ENCODE measurements at regions not wholly inside any gene's neighbourhood (a gene's known extent, or its start where the extent isn't known, plus 50 kb on each side); places are given as distances from the start of the nearest gene placed in this dataset.
A peak's percentile ranks its signal among the peaks of the same experiment; 100 is the strongest.

- peaks cover 0 to 1% (median 0%) of the 10 kb centered on the region in 3 donors for H3K27me3 Mint-ChIP-seq
- peaks cover 0 to 6% (median 0%) of the 10 kb centered on the region in 3 donors for H3K4me1 Mint-ChIP-seq
These were observed 55.5 kb upstream of the SLC8A1 start for GRCh38 chr2:40507432-40507831.

GRCh38 chr2:40510304-40510703 is 58.4 kb upstream of the SLC8A1 start:
- no peaks in the 10 kb centered on the region for H3K36me3 Mint-ChIP-seq
- no peak for DNase-seq
- peaks cover 0 to 5% (median 0%) of the 10 kb centered on the region in 3 donors for H3K27me3 Mint-ChIP-seq
- H3K9me3 Mint-ChIP-seq, result no peaks in the 10 kb centered on the region
- peaks cover 0 to 6% (median 0%) of the 10 kb centered on the region in 3 donors for H3K4me1 Mint-ChIP-seq
- no peak overlapping the region for H3K27ac Mint-ChIP-seq
- no peak for ATAC-seq (ENCODE audit: low read depth in 2 of 2)
- no peak overlapping the region for H3K4me3 Mint-ChIP-seq

More at GRCh38 chr2:40507432-40507831, 55.5 kb upstream of the SLC8A1 start:
- Mint-ChIP-seq H3K4me3 (peak overlapping the region in 1 of 8 donors; percentile 22), H3K27ac (no peak overlapping the region), H3K9me3 (no peaks in the 10 kb centered on the region), H3K36me3 (no peaks in the 10 kb centered on the region)
- DNase-seq (no peak), ATAC-seq (ENCODE audit: low read depth in 2 of 2) (peak; percentile 23 to 49)

- no peak for DNase-seq
- Mint-ChIP-seq H3K4me1 (peaks cover 0 to 6% (median 0%) of the 10 kb centered on the region in 3 donors), H3K4me3 (no peak overlapping the region), H3K27ac (no peak overlapping the region), H3K27me3 (peaks cover 0 to 5% (median 0%) of the 10 kb centered on the region in 3 donors), H3K9me3 (no peaks in the 10 kb centered on the region), H3K36me3 (no peaks in the 10 kb centered on the region)
- no peak for ATAC-seq (ENCODE audit: low read depth in 2 of 2)
These were observed 59.8 kb upstream of the SLC8A1 start for GRCh38 chr2:40511661-40512213.

GRCh38 chr2:40512256-40512655 is 60.4 kb upstream of the SLC8A1 start:
- ATAC-seq (ENCODE audit: low read depth in 2 of 2) (no peak), DNase-seq (no peak)
- no peaks in the 10 kb centered on the region for H3K36me3 Mint-ChIP-seq
- H3K4me1 Mint-ChIP-seq, result peaks cover 0 to 4% (median 0%) of the 10 kb centered on the region in 3 donors
- no peak overlapping the region for H3K4me3 Mint-ChIP-seq
- H3K27me3 Mint-ChIP-seq, result peaks cover 0 to 5% (median 0%) of the 10 kb centered on the region in 3 donors
- H3K27ac Mint-ChIP-seq, result no peak overlapping the region
- H3K9me3 Mint-ChIP-seq, result no peaks in the 10 kb centered on the region

GRCh38 chr2:40513201-40513600 is 61.3 kb upstream of the SLC8A1 start:
- no peaks in the 10 kb centered on the region for H3K9me3 Mint-ChIP-seq
- no peak for DNase-seq
- no peak for ATAC-seq (ENCODE audit: low read depth in 2 of 2)
- no peak overlapping the region for H3K4me3 Mint-ChIP-seq
- H3K27ac Mint-ChIP-seq, result no peak overlapping the region
- peaks cover 0 to 5% (median 0%) of the 10 kb centered on the region in 3 donors for H3K27me3 Mint-ChIP-seq
- no peaks in the 10 kb centered on the region for H3K36me3 Mint-ChIP-seq
- H3K4me1 Mint-ChIP-seq, result no peaks in the 10 kb centered on the region

- H3K27me3 Mint-ChIP-seq, result peaks cover 0 to 5% (median 0%) of the 10 kb centered on the region in 3 donors
- no peak overlapping the region for H3K27ac Mint-ChIP-seq
- ATAC-seq (ENCODE audit: low read depth in 2 of 2) (no peak), DNase-seq (no peak)
- H3K9me3 Mint-ChIP-seq, result peaks cover 0 to 2% (median 0%) of the 10 kb centered on the region in 7 donors
- no peaks in the 10 kb centered on the region for H3K36me3 Mint-ChIP-seq
- H3K4me3 Mint-ChIP-seq, result no peak overlapping the region
- no peaks in the 10 kb centered on the region for H3K4me1 Mint-ChIP-seq
These were observed 64.7 kb upstream of the SLC8A1 start for GRCh38 chr2:40516604-40517003.

GRCh38 chr2:40528564-40528963 is 76.7 kb upstream of the SLC8A1 start:
- Mint-ChIP-seq H3K4me3 (no peak overlapping the region), H3K4me1 (no peaks in the 10 kb centered on the region), H3K9me3 (peaks cover 0 to 14% (median 2%) of the 10 kb centered on the region in 7 donors), H3K36me3 (peaks cover 0 to 5% of the 10 kb centered on the region in 2 donors), H3K27ac (peak overlapping the region in 1 of 6 donors; percentile 23), H3K27me3 (peaks cover 0 to 4% (median 0%) of the 10 kb centered on the region in 3 donors)
- ATAC-seq (ENCODE audit: low read depth in 2 of 2), result no peak
- no peak for DNase-seq

GRCh38 chr2:40531359-40531758 is 79.5 kb upstream of the SLC8A1 start:
- Mint-ChIP-seq H3K4me1 (no peaks in the 10 kb centered on the region), H3K9me3 (peaks cover 0 to 14% (median 2%) of the 10 kb centered on the region in 7 donors), H3K27me3 (peaks cover 0 to 4% (median 0%) of the 10 kb centered on the region in 3 donors), H3K36me3 (peaks cover 0 to 5% of the 10 kb centered on the region in 2 donors), H3K27ac (no peak overlapping the region), H3K4me3 (no peak overlapping the region)
- ATAC-seq (ENCODE audit: low read depth in 2 of 2) (no peak), DNase-seq (no peak)

GRCh38 chr2:40534528-40534927 is 82.6 kb upstream of the SLC8A1 start:
- Mint-ChIP-seq H3K4me1 (no peaks in the 10 kb centered on the region), H3K9me3 (peaks cover 0 to 2% (median 0%) of the 10 kb centered on the region in 7 donors), H3K36me3 (no peaks in the 10 kb centered on the region), H3K4me3 (no peak overlapping the region), H3K27me3 (peaks cover 0 to 4% (median 0%) of the 10 kb centered on the region in 3 donors), H3K27ac (no peak overlapping the region)
- DNase-seq, result no peak
- no peak for ATAC-seq (ENCODE audit: low read depth in 2 of 2)

GRCh38 chr2:40535972-40536371 is 84.1 kb upstream of the SLC8A1 start:
- H3K27ac Mint-ChIP-seq, result no peak overlapping the region
- H3K27me3 Mint-ChIP-seq, result no peaks in the 10 kb centered on the region
- no peak for DNase-seq
- H3K4me3 Mint-ChIP-seq, result no peak overlapping the region
- ATAC-seq (ENCODE audit: low read depth in 2 of 2), result no peak
- H3K4me1 Mint-ChIP-seq, result no peaks in the 10 kb centered on the region
- H3K9me3 Mint-ChIP-seq, result peaks cover 0 to 2% (median 0%) of the 10 kb centered on the region in 7 donors
- no peaks in the 10 kb centered on the region for H3K36me3 Mint-ChIP-seq

- Mint-ChIP-seq H3K9me3 (no peaks in the 10 kb centered on the region), H3K4me1 (no peaks in the 10 kb centered on the region), H3K27me3 (no peaks in the 10 kb centered on the region), H3K36me3 (no peaks in the 10 kb centered on the region), H3K4me3 (no peak overlapping the region), H3K27ac (no peak overlapping the region)
- no peak for ATAC-seq (ENCODE audit: low read depth in 2 of 2)
- DNase-seq, result no peak
These were observed 88.1 kb upstream of the SLC8A1 start for GRCh38 chr2:40540026-40540425.

GRCh38 chr2:40543381-40543780 is 91.5 kb upstream of the SLC8A1 start:
- Mint-ChIP-seq H3K9me3 (no peaks in the 10 kb centered on the region), H3K36me3 (no peaks in the 10 kb centered on the region), H3K4me1 (no peaks in the 10 kb centered on the region), H3K4me3 (no peak overlapping the region), H3K27me3 (no peaks in the 10 kb centered on the region), H3K27ac (no peak overlapping the region)
- DNase-seq (no peak), ATAC-seq (ENCODE audit: low read depth in 2 of 2) (no peak)

GRCh38 chr2:40544072-40544471 is 92.2 kb upstream of the SLC8A1 start:
- Mint-ChIP-seq H3K9me3 (no peaks in the 10 kb centered on the region), H3K4me3 (no peak overlapping the region), H3K27ac (no peak overlapping the region), H3K27me3 (no peaks in the 10 kb centered on the region), H3K36me3 (no peaks in the 10 kb centered on the region), H3K4me1 (no peaks in the 10 kb centered on the region)
- DNase-seq, result no peak
- ATAC-seq (ENCODE audit: low read depth in 2 of 2), result no peak

- Mint-ChIP-seq H3K4me3 (peak overlapping the region in 1 of 8 donors; percentile 57), H3K27me3 (no peaks in the 10 kb centered on the region), H3K36me3 (no peaks in the 10 kb centered on the region), H3K27ac (no peak overlapping the region), H3K4me1 (no peaks in the 10 kb centered on the region), H3K9me3 (no peaks in the 10 kb centered on the region)
- ATAC-seq (ENCODE audit: low read depth in 2 of 2), result no peak
- DNase-seq, result no peak
These were observed 93.8 kb upstream of the SLC8A1 start for GRCh38 chr2:40545645-40546044.

All from naive B cell (primary cell).